GM12873 (cell line): ENCODE measurements at regions not wholly inside any gene's neighbourhood (a gene's known extent, or its start where the extent isn't known, plus 50 kb on each side); places are given as distances from the start of the nearest gene placed in this dataset.
A peak's percentile ranks its signal among the peaks of the same experiment; 100 is the strongest.

Source experiments
- TF ChIP-seq, protein P1 (sequence below): IDR thresholded peaks from 2 replicates; pipeline ENCODE4 v1.5.1; 2012; ENCODE audit warnings: low read depth, mild to moderate bottlenecking, moderate library complexity, low read length, control low read depth; ENCODE audit not compliant: insufficient read depth; ENCODE audit errors: missing control alignments

DNA sequence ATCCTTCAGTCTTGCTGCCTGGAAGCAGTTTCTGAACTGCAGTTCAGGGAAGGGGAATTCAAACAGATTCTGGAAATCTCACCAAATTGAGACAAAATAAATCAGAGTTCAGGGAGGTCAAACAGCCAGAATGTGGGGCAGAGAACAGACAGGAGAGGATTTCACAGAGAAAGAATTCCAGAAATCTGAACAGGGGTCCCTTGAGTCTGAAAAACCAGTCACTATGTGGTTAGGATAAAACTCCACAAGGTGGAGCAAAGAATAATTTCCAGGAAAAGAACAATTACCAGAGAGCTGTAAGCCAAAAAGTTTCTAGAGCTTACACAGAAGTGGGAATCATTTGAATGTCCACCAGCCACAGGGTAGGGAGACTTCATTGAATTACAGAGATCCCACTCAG, 84.7 kb downstream of the URB2 start:
- TF ChIP-seq, protein P1, sequence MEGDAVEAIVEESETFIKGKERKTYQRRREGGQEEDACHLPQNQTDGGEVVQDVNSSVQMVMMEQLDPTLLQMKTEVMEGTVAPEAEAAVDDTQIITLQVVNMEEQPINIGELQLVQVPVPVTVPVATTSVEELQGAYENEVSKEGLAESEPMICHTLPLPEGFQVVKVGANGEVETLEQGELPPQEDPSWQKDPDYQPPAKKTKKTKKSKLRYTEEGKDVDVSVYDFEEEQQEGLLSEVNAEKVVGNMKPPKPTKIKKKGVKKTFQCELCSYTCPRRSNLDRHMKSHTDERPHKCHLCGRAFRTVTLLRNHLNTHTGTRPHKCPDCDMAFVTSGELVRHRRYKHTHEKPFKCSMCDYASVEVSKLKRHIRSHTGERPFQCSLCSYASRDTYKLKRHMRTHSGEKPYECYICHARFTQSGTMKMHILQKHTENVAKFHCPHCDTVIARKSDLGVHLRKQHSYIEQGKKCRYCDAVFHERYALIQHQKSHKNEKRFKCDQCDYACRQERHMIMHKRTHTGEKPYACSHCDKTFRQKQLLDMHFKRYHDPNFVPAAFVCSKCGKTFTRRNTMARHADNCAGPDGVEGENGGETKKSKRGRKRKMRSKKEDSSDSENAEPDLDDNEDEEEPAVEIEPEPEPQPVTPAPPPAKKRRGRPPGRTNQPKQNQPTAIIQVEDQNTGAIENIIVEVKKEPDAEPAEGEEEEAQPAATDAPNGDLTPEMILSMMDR: no peak

DNA sequence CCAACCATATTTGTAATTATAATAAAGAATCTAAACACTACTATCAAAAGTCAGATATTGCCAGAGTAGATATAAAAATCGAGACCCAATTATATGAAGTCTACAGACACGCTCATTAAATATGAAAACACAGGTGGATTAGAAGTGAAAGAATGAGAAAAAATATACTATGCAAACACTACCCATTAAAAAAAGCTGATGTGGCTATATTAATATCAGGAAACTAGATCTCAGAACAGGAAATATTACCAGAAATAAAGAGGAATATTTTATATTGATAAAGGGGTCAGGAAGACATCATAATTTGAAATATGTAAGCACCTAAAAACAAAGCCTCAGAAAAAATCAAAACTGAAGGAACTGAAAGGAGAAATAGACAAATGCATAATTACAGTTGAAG, 88.3 kb downstream of the URB2 start:
- TF ChIP-seq, protein P1: no peak

DNA sequence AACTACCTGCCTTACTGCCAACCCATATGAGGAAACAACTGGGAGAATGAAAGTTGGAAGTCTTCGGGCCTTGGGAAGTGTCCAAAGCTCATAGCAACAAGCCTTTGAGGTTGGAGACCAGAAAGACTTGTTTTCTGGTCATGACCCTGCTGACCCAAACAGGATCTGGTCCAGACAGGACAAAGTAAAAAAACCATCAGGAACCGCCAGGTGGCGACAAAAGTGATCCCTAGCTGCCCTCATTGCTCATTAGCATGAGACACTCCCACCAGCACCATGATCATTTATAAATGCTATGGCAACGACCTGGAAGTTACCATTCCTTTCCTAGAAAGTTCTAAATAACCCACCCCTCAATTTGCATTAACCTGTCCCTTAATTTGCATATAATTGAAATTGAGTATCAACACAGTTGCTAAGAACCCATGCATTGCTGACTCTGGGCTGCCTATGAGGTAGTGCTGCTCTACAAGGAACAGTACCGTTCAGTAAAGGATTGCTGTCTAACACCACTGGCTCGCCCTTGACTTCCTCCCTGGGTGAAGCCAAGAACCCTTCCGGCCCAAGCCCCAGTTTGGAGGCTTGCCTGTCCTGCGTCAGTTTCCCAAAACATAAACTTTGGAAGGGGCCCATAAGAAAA, 89.0 kb downstream of the URB2 start:
- TF ChIP-seq, protein P1: peak; percentile 73

DNA sequence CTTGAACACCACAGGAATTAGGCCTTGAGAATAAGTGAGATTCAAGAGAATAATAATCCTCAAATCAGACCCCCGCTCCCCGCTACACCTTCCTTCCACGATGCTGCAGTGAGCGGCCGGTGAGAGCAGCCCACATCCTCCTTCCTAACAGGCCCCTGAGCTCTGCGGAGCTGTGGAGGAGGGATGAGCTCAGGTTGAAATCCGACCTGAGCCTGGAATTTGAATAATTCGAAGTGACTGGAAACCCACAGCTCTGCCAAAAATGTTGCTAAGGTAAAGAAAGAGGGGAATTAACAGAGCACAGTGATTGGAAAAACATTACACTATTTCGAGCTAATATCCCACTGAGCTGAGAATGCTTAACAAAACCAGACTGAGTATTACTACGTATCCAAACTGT, 90.0 kb downstream of the URB2 start:
- TF ChIP-seq, protein P1: no peak

DNA sequence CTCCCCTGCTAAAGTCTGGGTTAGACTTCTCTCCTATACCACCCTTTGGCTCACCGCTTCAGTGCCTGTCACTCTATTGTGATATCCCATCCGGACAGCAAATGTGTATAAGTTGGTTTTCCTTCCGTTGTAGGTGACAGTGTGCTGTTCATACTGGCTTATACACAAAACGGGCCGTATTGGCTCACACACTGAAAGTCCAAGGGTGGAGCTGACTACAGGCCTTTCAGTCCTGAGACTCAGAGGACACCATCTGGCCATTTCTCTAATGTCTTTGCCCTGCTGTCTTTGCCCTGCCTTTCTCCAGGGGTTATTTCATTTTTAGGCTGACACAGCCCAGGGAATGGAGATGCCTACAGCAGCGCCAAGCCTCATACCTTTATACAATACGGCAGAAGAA, 90.7 kb downstream of the URB2 start:
- TF ChIP-seq, protein P1: no peak

DNA sequence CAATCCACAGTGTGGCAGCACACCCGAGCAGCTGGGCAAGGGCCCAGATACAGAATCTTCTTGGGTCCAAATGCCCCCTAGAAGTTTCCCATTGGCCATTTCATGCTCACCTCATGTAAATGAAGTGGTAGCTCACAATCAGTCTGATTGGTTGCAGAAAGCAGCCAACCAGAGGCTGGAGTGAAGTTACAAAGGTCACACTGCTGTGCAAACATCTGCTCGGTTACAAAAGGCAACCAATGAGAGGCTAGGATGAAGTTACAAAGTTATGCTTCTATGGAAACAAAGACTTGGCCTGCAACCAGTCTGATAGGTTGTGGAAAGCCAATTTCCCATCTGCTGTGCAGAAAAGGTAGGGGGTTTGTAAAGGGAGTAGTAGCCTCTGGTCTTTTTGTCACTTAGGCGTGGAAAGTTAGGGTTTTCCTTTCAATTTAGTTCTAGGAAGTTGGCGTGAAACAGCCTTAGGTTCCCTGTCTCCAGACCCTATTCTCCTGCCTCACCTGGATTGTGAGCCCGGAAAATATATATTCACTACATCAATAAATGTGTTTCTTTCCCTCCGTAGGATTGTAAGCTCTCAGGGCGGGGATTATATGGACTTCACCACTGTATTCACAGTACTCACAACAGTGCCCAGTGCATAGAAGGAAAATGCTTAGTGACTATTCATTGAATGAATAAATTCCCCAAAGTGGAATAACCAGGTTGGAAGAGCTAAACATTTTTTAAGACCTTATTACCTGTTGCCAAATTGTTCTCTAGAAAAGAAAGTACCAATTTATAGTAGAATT, 91.9 kb downstream of the URB2 start:
- TF ChIP-seq, protein P1: no peak

DNA sequence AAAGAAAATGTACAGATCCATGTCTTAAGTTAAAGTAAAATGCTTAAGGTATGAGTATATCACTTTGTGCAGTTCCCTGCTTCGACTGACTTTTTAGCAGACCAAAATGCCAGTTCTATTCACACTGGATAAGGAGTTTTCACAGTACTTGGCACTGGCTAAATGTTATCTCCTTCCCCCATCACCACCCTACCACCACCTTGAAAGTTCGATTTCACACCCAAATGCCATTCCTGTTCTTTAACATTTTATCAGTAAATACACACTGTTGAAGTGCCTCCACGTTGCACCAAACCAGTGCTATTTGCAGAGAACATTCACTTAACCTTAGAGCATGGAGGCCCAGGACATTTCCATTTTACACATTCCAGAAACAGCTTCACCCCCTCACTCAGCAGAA, 100.0 kb downstream of the URB2 start:
- TF ChIP-seq, protein P1: no peak
